GM12878 (cell line): ENCODE measurements at regions not wholly inside any gene's neighbourhood (a gene's known extent, or its start where the extent isn't known, plus 50 kb on each side); places are given as distances from the start of the nearest gene placed in this dataset.

ENCODE experiments used
- ATF7 ChIP-seq: fragments of 450-650 bp; IDR thresholded peaks from 2 replicates; pipeline ENCODE4 v1.6.1; 2016; ENCODE audit warnings: low read depth, mild to moderate bottlenecking
- CTCF ChIP-seq, 3 experiments: IDR thresholded peaks in 2 of 3; conservative IDR thresholded peaks in 1 of 3; 2 replicates each; pipeline ENCODE4 v1.5.1; 2011; ENCODE audit warnings: low read depth in 3 of 3, low read length in 3 of 3, mild to moderate bottlenecking in 3 of 3, control low read depth in 2 of 3, moderate library complexity in 2 of 3, inconsistent platforms in 1 of 3, mixed read lengths in 1 of 3; ENCODE audit not compliant: control insufficient read depth in 2 of 3, insufficient read depth in 1 of 3; ENCODE audit errors: extremely low read depth in 1 of 3
- FOXK2 ChIP-seq: fragments of 450-650 bp; IDR thresholded peaks from 2 replicates; pipeline ENCODE4 v1.6.1; 2017; ENCODE audit warnings: mild to moderate bottlenecking, moderate library complexity
- MEF2B ChIP-seq: fragments of 450-650 bp; IDR thresholded peaks from 2 replicates; pipeline ENCODE4 v1.6.1; 2018; ENCODE audit warnings: mild to moderate bottlenecking, moderate library complexity; ENCODE audit not compliant: partially characterized antibody, poor library complexity, severe bottlenecking
- PAX8 ChIP-seq: fragments of 450-650 bp; IDR thresholded peaks from 2 replicates; pipeline ENCODE4 v1.6.1; 2017; ENCODE audit warnings: mild to moderate bottlenecking, moderate library complexity
- PBX3 ChIP-seq: IDR thresholded peaks from 2 replicates; pipeline ENCODE4 v1.6.1; 2011; ENCODE audit warnings: mild to moderate bottlenecking, low read depth, low read length, moderate library complexity; ENCODE audit not compliant: insufficient replicate concordance
- POLR2AphosphoS5 ChIP-seq: IDR thresholded peaks from 2 replicates; pipeline ENCODE4 v1.6.1; 2011; ENCODE audit warnings: mild to moderate bottlenecking, low read length, inconsistent platforms
- SP1 ChIP-seq: IDR thresholded peaks from one replicate; pipeline ENCODE4 v1.6.1; 2011; ENCODE audit warnings: low read depth, low read length
- SRF ChIP-seq, 2 experiments: IDR thresholded peaks; 2 replicates each; pipeline ENCODE4 v1.6.1; 2011; ENCODE audit warnings: low read depth in 2 of 2, low read length in 2 of 2, mild to moderate bottlenecking in 1 of 2, moderate library complexity in 1 of 2
- ZBED1 ChIP-seq: IDR thresholded peaks from 2 replicates; pipeline ENCODE4 v1.6.1; 2016; ENCODE audit warnings: borderline replicate concordance
- TF ChIP-seq, protein P1 (sequence below): IDR thresholded peaks from 2 replicates; pipeline ENCODE4 v1.6.1; 2012; ENCODE audit warnings: mild to moderate bottlenecking, low read depth, low read length

DNA sequence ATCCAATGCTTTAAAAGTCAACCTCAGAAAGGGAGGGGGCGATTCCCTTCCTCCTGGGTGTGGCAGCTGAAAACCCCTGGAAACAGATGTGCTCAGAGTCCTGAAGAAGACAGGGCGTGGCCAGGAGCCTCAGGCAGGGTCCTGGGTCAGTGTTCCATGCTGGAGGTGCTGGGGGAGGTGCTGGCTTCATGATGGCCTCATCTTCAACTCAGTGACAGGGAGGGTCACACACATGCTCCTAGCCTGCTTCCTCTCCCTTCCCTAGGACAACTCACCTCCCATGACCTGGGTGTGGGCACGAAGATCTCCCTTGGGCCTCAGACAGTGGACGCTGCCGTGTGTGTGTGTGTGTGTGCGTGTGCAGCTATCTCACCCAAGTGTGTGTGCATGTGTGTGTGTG is 245.6 kb upstream of the B3GAT1 start:
- TF ChIP-seq PBX3 (no peak), CTCF (IDR thresholded peaks at IDR 0.05 in 2 of 3, conservative IDR thresholded peaks at IDR 0.05 in 1 of 3; ENCODE audit: control insufficient read depth in 2 of 3, extremely low read depth in 1 of 3, insufficient read depth in 1 of 3, low read depth in 3 of 3, low read length in 3 of 3) (no peak), POLR2AphosphoS5 (no peak), MEF2B (no peak), FOXK2 (no peak), ATF7 (no peak), PAX8 (no peak), ZBED1 (no peak), SP1 (no peak), SRF (IDR thresholded peaks at IDR 0.05; ENCODE audit: low read depth in 2 of 2, low read length in 2 of 2) (no peak)
- TF ChIP-seq, protein P1, sequence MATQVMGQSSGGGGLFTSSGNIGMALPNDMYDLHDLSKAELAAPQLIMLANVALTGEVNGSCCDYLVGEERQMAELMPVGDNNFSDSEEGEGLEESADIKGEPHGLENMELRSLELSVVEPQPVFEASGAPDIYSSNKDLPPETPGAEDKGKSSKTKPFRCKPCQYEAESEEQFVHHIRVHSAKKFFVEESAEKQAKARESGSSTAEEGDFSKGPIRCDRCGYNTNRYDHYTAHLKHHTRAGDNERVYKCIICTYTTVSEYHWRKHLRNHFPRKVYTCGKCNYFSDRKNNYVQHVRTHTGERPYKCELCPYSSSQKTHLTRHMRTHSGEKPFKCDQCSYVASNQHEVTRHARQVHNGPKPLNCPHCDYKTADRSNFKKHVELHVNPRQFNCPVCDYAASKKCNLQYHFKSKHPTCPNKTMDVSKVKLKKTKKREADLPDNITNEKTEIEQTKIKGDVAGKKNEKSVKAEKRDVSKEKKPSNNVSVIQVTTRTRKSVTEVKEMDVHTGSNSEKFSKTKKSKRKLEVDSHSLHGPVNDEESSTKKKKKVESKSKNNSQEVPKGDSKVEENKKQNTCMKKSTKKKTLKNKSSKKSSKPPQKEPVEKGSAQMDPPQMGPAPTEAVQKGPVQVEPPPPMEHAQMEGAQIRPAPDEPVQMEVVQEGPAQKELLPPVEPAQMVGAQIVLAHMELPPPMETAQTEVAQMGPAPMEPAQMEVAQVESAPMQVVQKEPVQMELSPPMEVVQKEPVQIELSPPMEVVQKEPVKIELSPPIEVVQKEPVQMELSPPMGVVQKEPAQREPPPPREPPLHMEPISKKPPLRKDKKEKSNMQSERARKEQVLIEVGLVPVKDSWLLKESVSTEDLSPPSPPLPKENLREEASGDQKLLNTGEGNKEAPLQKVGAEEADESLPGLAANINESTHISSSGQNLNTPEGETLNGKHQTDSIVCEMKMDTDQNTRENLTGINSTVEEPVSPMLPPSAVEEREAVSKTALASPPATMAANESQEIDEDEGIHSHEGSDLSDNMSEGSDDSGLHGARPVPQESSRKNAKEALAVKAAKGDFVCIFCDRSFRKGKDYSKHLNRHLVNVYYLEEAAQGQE, result no peak
